NCI-H460 (cell line): ENCODE measurements at regions not wholly inside any gene's neighbourhood (a gene's known extent, or its start where the extent isn't known, plus 50 kb on each side); places are given as distances from the start of the nearest gene placed in this dataset.

Source experiments
- DNase-seq: peaks from one replicate; pipeline ENCODE4 v3.0.0-alpha.2; 2016; ENCODE audit warnings: low read depth; ENCODE audit errors: extremely low read depth

DNA sequence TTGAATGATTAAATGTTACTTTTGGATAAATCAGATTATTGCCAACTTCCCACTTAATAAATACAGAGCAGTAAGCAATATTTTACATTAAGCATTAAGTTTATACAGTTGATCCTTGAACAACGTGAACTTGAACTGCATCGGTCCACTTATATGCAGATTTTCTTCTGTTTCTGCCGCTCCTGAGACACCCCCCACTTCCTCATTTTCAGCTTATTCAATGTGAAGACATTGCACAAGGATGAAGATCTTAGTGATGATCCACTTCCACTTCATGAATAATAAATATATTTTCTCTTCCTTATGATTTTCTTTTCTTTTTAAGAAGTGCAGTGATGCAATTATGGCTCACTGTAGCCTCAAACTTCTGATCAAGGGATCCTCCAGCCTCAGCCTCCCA lies 167.2 kb downstream of the LINC00237 start:
- no peak for DNase-seq

DNA sequence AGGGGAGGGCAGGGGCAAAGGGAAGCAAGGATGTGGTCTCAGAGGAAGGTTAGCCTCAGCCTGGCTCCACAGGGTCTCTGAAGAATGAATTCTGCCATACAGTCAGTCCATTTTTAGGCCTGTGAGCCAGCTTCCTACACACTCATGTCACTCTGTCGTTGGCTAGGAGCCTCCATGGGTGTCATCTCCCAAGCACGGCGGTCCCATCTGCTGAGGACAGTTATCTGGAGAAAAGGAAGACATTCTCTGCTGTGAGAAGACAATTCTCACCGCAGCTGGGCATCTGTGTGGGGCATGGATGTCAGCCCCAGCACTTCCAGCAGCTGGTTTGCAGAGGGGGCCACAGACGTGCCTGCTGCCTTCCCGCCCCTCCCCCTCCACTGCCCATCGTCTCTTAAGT lies 167.6 kb downstream of the LINC00237 start:
- DNase-seq, result no peak

DNA sequence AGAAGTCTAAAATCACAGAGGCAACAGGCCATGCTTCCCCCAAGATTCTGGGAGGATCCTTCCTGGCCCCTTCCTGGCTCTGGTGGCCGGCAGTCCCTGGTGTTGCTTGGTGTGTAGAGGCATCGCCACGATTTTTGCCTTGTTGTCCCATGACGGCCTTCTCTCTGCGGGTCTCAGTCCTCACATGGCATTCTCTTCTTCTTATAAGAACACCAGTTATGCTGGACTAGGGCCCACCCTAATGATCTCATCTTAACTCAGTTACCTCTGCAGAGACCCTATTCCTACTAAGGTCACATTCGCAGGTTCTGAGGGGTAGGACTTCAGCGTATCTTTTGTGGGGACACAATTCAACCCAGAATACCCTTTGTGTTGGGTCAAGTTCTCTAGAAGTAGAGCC lies 168.0 kb downstream of the LINC00237 start:
- DNase-seq, result no peak

DNA sequence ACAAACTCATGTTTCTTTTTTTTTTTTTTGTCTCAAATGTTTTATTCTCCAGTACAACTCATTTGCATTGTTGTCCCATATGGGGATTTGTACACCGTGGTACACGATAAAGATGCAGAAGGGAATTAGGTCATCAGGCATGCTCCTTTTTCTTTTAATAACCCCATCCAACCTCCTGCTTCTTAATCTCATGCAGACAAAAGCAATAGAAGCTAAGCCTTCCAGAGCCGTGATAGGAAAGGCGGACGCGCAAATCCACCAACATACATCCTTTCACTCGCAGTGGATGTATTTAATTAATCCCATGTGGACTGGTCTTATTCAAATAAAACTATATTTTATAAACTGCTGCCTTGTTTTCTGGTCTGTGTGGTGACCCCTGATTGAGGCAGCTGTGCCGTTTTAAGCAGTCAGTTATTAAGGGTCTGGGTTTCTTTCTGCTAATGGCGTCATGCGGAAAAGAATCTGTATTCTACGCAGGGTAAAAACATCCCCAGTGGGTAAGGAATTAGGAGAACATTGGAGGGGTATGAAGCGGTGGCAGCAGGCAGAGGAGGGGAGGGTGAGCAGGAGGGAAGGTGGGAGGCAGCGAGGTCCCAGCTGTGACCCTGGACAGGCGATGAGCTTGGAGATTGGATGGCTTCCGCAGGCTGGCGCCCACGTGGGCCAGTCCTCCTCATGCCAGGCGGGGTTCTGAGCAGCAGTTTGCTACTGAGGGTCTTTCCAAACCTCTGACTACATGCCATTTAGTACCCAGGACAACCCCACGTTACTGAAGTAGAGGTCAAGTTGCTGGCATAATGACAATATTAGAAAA lies 172.8 kb downstream of the LINC00237 start:
- no peak for DNase-seq

DNA sequence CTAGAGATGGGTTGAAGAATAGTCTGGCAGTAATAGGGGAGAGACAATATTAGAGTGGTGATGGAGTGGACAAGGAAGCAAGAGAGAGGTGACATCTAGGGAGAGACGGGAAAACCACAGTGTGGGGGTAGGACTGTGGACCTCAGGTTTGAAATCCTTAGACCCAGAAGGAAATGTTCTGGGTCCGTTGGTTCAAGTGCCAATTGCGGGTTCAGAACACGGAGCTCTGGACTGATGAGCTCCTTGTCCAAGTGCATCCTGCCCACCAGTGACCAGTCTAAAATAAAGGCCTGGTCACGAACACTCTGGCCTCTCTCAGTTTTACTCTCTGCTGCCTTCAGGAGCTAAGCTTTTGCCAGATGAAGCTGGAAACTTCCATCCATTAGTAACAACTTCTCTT lies 174.0 kb downstream of the LINC00237 start:
- no peak for DNase-seq

DNA sequence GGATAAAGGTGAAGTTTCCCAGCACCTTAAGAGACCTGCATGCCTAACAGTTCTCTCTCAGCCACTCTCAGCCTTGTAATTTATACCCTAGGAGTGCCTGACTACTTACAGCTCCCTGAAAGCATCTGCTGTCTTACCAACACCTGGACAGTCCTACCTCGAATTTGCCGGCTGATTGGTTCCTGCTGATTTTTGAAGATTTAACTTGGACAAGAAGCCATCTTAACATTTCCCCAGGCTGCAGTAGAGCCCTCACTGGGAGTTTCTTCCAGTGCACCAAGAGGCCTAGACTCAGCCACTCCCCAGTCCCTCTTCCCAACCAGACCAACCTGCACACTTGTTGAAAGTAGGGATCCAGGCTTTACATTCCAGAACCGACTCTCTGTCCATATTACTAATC lies 174.5 kb downstream of the LINC00237 start:
- DNase-seq, result no peak

DNA sequence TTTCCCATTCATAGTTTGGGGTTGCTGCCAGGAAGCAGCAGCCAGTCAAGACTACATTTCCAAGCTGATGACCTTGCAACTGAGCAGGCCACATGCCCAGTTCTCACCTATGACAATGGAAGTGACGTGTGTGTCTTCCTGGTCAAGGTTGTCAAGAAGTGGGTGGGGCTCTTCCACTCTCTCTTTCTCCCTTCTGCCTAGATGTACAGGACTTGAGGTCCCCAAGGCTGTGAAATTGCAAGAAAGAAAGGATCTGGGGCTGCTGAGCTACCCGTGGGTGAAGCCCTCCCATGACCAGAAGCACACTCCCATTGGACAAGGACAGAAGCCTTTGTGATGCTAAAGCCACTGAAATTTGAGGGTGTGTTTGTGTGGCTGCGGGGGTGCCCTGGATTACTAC lies 175.1 kb downstream of the LINC00237 start:
- no peak for DNase-seq

DNA sequence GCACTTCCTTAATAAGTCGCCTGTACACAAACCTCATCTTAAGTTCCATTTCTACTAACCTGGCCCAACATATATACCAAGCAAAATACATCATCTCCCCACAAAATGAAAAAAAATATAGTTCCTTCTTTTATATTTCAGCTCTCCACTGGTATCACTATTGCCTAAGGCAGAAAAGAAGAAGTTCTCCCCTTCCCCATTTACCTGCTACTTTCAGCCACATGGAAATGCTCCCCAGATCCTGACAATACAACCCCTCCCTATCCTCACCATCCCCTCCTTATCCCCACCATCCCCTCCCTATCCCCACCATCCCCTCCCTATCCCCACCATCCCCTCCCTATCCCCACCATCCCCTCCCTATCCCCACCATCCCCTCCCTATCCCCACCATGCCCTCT lies 175.7 kb downstream of the LINC00237 start:
- no peak for DNase-seq

DNA sequence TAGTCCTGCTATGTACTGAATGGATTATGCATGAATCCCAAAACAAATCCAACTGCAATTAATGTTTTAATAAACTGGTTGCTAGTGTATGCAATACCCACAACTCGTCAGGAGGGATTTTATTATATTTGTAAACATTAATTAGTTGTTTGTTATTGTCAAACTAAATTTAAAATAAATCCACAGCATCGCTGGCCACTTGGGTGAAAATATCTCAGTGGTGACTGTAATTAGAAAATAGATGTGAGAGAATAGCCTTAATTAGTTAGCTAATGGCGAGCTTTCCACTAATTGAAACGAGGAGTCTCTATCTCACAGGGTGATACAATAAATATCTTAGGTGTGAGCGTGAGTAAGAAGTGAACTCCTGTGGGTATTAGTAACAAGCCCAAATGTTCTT lies 176.8 kb downstream of the LINC00237 start:
- DNase-seq, result no peak

DNA sequence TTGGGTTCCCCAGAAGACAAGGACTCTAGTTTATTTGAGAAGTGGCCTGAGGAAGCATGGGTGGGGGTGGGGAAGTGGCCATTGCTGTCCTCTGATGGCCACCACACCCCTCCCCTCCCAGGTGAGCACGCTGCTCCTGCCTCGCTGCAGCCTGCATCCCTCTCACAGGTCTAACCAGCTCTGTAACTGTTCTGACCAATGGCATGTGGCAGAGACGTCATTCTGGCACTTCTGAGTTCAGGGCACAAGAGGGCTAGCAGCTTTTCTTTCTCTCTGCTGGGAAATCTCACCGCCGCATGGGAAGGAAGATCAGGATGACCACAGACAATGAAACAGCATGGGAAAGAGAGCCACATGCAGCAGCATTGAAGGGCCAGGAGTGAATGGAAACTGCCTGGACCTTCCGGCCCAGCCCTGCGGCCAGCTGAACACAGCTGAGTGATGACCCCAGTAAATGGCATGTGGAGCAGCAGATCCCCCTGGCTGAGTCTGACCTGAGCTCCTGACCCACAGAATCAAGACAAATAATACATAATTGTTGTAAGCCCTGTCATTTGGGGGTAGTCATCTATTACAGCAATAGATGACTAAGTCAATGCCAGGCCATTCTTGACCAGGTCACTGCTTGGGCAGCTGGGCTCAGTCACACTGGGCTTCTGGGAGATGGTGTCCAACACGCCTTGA lies 179.8 kb downstream of the LINC00237 start:
- DNase-seq, result no peak

DNA sequence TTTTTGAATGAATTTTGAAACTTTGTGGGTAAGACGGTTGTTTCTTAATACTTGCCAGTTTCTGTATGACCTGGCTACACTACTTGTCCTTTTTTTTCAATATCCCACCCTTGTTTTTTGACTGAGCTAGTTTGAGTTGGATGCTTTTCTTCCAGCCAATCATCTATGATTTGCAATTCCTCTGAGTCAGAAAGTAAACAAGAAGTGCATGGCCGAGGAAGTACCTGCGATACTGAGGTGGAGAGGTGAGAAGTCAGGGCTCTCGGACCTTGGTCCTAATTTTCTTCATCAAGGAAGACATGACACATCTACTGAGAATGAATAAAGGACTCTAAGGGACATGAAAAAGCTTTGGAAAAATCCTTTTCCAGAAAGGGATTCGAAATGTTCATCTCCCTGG lies 185.7 kb downstream of the LINC00237 start:
- no peak for DNase-seq

DNA sequence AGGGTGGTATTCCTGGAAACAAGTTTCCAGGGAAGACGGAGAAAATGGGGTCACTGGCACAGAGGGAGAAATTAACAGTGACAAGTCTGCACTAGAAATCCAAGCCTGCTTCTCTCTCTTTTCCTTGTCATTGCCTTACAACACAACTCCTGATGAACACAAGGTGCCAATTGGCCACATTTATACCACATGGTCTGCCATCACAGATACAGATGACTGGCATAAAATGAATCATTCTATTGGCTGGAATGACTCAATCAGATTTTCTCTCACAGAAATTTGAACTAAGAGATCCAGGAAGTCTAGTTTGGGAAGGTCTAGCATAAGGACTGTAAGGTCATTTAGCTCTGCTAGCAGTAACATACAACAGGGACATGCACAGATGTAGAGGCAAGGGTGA lies 190.3 kb downstream of the LINC00237 start:
- DNase-seq, result no peak

DNA sequence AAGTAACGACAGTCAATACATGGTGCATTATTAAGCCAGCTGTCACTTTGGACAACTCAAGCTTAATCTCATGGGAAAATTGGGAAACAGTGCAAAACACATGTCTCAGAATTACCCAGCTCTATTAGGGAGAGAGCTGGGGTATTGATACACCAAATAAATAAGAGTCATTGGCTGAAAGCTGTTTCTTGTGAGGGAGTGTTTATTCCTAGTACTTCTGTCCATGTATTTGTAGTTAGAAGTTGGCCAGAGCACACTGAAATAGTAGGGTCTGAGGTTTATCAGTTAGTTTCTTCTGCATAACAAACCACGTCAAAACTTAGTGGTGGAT lies 192.0 kb upstream of the RALGAPA2 start:
- no peak for DNase-seq

DNA sequence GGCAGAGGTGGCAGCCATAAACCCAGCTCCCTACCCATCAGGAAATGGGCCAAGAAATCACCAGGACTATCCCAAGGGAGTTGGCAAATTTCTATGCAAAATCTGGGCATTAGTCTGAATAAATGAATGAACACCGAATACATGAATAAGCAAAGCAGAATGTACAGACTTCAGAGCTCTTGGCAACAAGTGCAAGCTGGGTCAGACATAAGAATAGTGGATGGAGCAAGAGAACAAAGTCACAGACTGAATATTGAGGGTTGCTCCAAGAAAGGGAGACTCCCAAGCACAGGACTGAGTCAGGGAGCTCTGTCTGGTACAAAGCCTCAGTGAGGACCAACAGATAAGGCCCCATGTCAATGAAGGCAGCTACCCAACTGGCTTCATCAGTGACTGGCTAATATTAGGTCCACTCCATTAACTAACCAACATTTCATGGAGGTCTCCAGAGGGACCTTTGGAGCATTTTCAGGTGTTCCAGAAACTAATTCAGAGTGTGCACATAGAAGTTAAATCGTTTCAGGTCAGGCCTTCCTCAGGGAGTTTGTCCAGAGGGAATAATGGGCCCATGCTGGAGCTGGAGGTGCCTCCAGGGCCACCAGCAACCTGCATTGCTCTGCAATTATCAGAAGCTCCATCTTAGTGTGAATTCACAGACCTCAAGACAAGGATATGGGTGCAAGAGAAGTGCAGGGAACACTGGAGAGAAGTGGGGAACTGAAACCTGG lies 191.5 kb upstream of the RALGAPA2 start:
- DNase-seq, result no peak

DNA sequence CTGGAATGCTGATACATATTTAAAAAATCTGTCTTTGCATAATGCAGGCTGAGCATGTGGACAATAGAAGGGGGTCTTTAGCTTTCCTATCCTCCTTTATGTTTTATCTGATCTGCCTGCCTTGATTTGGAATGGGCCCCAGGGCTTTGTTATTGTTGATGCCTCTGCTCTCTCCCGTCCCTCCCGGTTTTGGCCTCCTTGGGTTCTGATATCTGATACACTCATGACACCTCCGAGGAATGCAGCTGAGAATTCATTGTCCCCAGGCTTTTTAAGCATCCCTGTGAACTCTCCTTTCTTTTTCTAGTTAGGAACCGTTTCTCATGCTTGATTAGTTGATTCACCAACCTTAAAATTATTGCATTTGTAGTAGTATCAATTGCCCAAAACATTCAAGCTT lies 185.5 kb upstream of the RALGAPA2 start:
- no peak for DNase-seq

DNA sequence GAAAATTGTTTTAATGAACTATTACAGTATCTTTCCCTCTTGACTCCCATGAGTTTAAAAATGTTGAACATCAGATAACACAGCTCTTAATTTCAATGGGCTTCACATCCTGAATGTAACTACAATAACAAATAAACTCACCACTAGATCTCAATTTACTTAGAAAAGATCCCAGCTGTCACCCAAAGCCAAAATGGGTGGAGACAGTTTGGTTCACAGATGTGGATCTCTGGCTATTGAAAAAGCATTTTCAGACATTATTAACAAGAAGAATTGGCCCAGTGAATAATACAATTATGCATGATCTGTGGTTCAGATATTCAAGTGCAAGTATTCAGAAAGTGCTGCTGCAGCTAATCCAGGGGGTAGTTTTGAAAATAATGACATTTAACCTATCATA lies 184.7 kb upstream of the RALGAPA2 start:
- DNase-seq, result no peak

DNA sequence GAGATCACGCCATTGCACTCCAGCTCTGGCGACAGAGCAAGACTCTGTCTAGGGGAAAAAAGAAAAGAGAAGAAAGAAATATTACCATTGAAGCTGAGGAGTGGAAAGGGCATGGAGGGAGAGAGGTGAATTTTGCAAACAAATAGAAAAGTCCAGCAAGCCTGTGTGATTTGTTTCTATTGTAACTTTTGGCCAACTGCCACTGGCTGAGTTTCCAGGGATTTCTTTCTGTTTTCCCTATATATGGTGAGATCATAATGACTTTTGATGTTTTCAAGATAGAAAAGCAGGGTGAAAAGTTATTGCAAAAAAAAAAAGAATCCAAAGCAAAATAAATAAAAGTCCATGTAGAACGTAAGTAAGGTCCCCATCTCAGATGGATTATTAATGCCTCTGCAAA lies 184.2 kb upstream of the RALGAPA2 start:
- DNase-seq, result no peak

DNA sequence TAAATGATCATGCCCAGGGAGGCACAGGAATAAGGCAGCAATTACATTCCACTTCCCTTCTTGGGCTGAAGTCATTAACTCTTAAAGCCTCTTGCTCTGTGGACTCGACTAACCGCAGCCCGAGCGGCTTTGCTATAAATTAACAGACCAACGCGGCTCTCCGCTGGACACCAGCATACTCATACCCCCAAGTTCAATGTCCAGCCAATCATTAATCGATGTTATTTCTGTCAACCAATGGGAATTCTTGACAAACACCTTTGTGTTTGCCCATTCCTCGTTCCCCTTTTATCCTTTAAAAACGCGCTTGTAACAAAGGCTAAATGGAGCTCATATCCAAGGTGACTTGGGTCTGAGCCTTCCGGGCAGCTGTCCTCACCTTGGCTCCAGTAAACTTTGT lies 183.1 kb upstream of the RALGAPA2 start:
- DNase-seq, result no peak

DNA sequence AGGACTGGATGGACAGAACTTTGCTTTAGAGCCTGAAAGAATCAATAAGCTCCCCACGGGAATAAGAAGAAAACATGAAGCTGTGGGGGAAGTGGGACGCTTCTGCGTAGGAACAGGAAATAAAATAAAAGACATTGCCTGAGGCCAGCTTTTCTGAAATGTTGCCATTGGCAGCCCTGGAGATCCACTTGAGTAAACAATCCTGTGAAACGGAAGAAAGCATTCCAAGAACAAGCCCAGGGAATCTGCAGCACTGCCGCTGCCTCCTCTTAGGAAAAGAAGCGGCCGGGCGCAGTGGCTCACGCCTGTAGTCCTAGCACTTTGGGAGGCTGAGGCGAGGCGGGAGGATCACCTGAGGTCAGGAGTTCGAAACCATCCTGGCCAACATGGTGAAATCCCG lies 182.3 kb upstream of the RALGAPA2 start:
- DNase-seq, result no peak

DNA sequence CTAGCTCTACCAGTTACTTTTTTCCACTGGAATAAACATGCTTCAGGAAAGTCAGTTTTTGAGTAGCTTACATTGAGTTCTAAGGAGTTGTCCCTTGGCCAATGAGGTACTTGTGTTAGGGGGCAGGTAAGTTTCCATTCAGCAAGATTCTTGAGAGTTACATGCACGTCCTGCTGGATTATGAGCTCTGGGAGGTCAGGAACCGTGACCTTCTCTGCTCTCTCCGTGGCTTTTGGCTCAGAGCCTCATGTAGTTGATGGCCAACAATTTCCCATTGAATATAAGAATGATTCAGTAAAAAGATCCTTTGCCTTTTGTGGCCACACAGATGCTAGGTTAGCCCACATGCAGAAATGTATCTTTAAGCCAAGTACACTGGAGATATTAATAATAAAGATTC lies 181.8 kb upstream of the RALGAPA2 start:
- no peak for DNase-seq

DNA sequence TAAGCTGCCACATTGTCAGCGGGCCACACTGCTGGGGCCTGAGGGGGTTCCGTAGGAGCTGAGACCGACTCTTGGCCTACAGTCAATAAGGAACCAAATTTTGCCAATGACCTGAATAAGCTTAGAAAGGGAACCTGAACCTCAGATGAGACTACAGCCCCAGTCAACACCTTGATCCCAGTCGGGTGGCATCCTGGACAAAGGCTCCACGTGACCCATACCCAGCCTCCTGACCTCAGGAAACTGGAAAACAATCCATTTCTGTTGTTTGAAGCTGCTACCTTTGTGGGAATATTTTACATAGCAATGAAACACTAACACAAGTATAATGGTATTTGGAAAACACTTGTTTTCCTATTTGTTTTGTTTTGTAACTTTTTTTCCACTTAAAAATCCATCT lies 179.9 kb upstream of the RALGAPA2 start:
- no peak for DNase-seq

DNA sequence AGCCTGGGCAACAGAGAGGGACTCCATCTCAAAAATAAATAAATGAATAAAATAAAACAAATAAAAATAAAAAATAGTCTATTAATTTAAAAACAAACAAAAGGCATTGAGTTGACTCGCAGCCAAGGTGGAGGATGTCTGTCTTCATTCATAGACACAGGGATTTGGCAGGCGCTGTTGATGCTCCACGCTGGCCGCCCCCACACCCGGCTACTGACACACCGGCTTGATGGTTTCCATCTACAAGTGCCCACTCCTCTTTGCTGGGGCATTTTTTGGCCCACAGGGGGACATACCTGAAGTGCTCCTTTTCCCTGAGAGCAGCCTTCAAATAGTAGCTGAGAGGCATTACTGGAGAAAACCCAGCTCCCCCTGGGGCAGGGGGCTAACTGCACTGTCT lies 178.3 kb upstream of the RALGAPA2 start:
- DNase-seq, result no peak
